Stimulated activated naive B cell treated with anti-CD40 and anti-IgM and Interleukin-4, amounts not matched to agents 10 μg/mL and 1 μg/mL and 100 μg/mL, for 72 hours (primary cell): ENCODE measurements at regions not wholly inside any gene's neighbourhood (a gene's known extent, or its start where the extent isn't known, plus 50 kb on each side); places are given as distances from the start of the nearest gene placed in this dataset.
"Not testable (repeated sequence)": the region's sequence is repeated elsewhere in the genome, so short reads cannot be mapped to it uniquely, and the experiment has no call there.

Source experiments
- ATAC-seq, 2 donors: fragments of 150-1000 bp; cut with Tn5 transposase; replicated peaks; 2 replicates each; pipeline ENCODE4 v1.10.0; 2021; ENCODE audit warnings: moderate library complexity in 1 of 2
- DNase-seq: peaks from one replicate; pipeline ENCODE4 v3.0.0; 2021
- H3K27ac Mint-ChIP-seq: one replicate; pipeline ENCODE4 v1.8.0; 2022; ENCODE audit warnings: mild to moderate bottlenecking, mixed read lengths
- H3K27me3 Mint-ChIP-seq, 2 donors: one replicate each; pipeline ENCODE4 v1.8.0; 2022; ENCODE audit warnings: mixed read lengths in 2 of 2
- H3K36me3 Mint-ChIP-seq, 2 donors: one replicate each; pipeline ENCODE4 v1.8.0; 2022; ENCODE audit warnings: mixed read lengths in 2 of 2, mild to moderate bottlenecking in 1 of 2
- H3K4me1 Mint-ChIP-seq, 2 donors: one replicate each; pipeline ENCODE4 v1.8.0; 2022; ENCODE audit warnings: mixed read lengths in 2 of 2, mild to moderate bottlenecking in 1 of 2
- H3K4me3 Mint-ChIP-seq, 2 donors: one replicate each; pipeline ENCODE4 v1.8.0; 2022; ENCODE audit warnings: mild to moderate bottlenecking in 2 of 2, mixed read lengths in 2 of 2, moderate library complexity in 1 of 2
- H3K9me3 Mint-ChIP-seq, 2 donors: one replicate each; pipeline ENCODE4 v1.8.0; 2022; ENCODE audit warnings: mixed read lengths in 2 of 2, mild to moderate bottlenecking in 1 of 2

GRCh38 chr3:72652395-72652794, 195.8 kb downstream of the SHQ1 start:
- H3K27me3 Mint-ChIP-seq, result peaks cover 18 to 47% of the 10 kb centered on the region in 2 donors
- ATAC-seq (no peak), DNase-seq (no peak)
- H3K4me3 Mint-ChIP-seq, result no peak overlapping the region
- H3K9me3 Mint-ChIP-seq, result peaks cover 7% of the 10 kb centered on the region in 2 donors
- peaks cover 5 to 6% of the 10 kb centered on the region in 2 donors for H3K36me3 Mint-ChIP-seq
- H3K4me1 Mint-ChIP-seq, result peaks cover 0 to 14% of the 10 kb centered on the region in 2 donors
- no peak overlapping the region for H3K27ac Mint-ChIP-seq

GRCh38 chr3:72651498-72651897, 196.7 kb downstream of the SHQ1 start:
- Mint-ChIP-seq H3K27me3 (peaks cover 18 to 44% of the 10 kb centered on the region in 2 donors), H3K9me3 (peaks cover 7% of the 10 kb centered on the region in 2 donors), H3K4me1 (peaks cover 0 to 14% of the 10 kb centered on the region in 2 donors), H3K36me3 (peaks cover 5 to 6% of the 10 kb centered on the region in 2 donors), H3K4me3 (no peak overlapping the region), H3K27ac (no peak overlapping the region)
- DNase-seq, result no peak
- ATAC-seq, result no peak

- DNase-seq (no peak), ATAC-seq (no peak)
- peaks cover 0 to 9% of the 10 kb centered on the region in 2 donors for H3K36me3 Mint-ChIP-seq
- H3K27me3 Mint-ChIP-seq, result peaks cover 16 to 27% of the 10 kb centered on the region in 2 donors
- H3K4me1 Mint-ChIP-seq, result peaks cover 0 to 7% of the 10 kb centered on the region in 2 donors
- no peak overlapping the region for H3K27ac Mint-ChIP-seq
- H3K9me3 Mint-ChIP-seq, result peaks cover under 1% of the 10 kb centered on the region in 2 donors
- H3K4me3 Mint-ChIP-seq, result no peak overlapping the region
Observed at GRCh38 chr3:72646263-72646662, 202.0 kb downstream of the SHQ1 start.

- H3K9me3 Mint-ChIP-seq, DNase-seq, ATAC-seq, H3K36me3 Mint-ChIP-seq, H3K27ac Mint-ChIP-seq, H3K4me3 Mint-ChIP-seq: not testable (repeated sequence)
- peaks cover 22 to 29% of the 10 kb centered on the region in 2 donors for H3K27me3 Mint-ChIP-seq
- H3K4me1 Mint-ChIP-seq, result peaks cover 4 to 10% of the 10 kb centered on the region in 2 donors
Observed at GRCh38 chr3:72643635-72644034, 204.6 kb downstream of the SHQ1 start.

- peaks cover 0 to 13% of the 10 kb centered on the region in 2 donors for H3K36me3 Mint-ChIP-seq
- no peak for ATAC-seq
- DNase-seq, result no peak
- H3K27me3 Mint-ChIP-seq, result peaks cover 38 to 44% of the 10 kb centered on the region in 2 donors
- no peak overlapping the region for H3K27ac Mint-ChIP-seq
- H3K4me1 Mint-ChIP-seq, result peaks cover 13 to 21% of the 10 kb centered on the region in 2 donors
- no peaks in the 10 kb centered on the region for H3K9me3 Mint-ChIP-seq
- H3K4me3 Mint-ChIP-seq, result no peak overlapping the region
Observed at GRCh38 chr3:72641684-72642083, 206.6 kb downstream of the SHQ1 start.

- Mint-ChIP-seq H3K9me3 (no peaks in the 10 kb centered on the region), H3K27me3 (peaks cover 40 to 47% of the 10 kb centered on the region in 2 donors), H3K27ac (no peak overlapping the region), H3K4me1 (peaks cover 15 to 22% of the 10 kb centered on the region in 2 donors), H3K4me3 (no peak overlapping the region), H3K36me3 (peaks cover 0 to 13% of the 10 kb centered on the region in 2 donors)
- ATAC-seq (no peak), DNase-seq (no peak)
Observed at GRCh38 chr3:72641072-72641471, 207.2 kb downstream of the SHQ1 start.

- DNase-seq (no peak), ATAC-seq (peak; percentile 25 to 49)
- peaks cover 34 to 53% of the 10 kb centered on the region in 2 donors for H3K4me1 Mint-ChIP-seq
Observed at GRCh38 chr3:72636969-72637597, 211.2 kb downstream of the SHQ1 start.

GRCh38 chr3:72635551-72635950, 212.7 kb downstream of the SHQ1 start:
- Mint-ChIP-seq H3K27ac (no peak overlapping the region), H3K9me3 (peaks cover 0 to 2% of the 10 kb centered on the region in 2 donors), H3K4me3 (no peak overlapping the region), H3K27me3 (peaks cover 32 to 37% of the 10 kb centered on the region in 2 donors), H3K36me3 (peaks cover 0 to 4% of the 10 kb centered on the region in 2 donors), H3K4me1 (peaks cover 41 to 62% of the 10 kb centered on the region in 2 donors)
- DNase-seq, result no peak
- ATAC-seq, result no peak

More at GRCh38 chr3:72636969-72637597, 211.2 kb downstream of the SHQ1 start:
- Mint-ChIP-seq H3K9me3 (no peaks in the 10 kb centered on the region), H3K27me3 (peaks cover 36 to 45% of the 10 kb centered on the region in 2 donors), H3K4me3 (peak overlapping the region in 1 of 2 donors; percentile 5), H3K36me3 (peaks cover 0 to 4% of the 10 kb centered on the region in 2 donors), H3K27ac (no peak overlapping the region)

- H3K27ac Mint-ChIP-seq, result peak overlapping the region; percentile 53
- peaks cover 0 to 4% of the 10 kb centered on the region in 2 donors for H3K36me3 Mint-ChIP-seq
- peaks cover 24 to 30% of the 10 kb centered on the region in 2 donors for H3K27me3 Mint-ChIP-seq
- no peak overlapping the region for H3K4me3 Mint-ChIP-seq
- H3K4me1 Mint-ChIP-seq, result peaks cover 49 to 66% of the 10 kb centered on the region in 2 donors
- DNase-seq (no peak), ATAC-seq (peak; percentile 54 to 55)
- peaks cover 0 to 2% of the 10 kb centered on the region in 2 donors for H3K9me3 Mint-ChIP-seq
Observed at GRCh38 chr3:72634128-72634527, 214.1 kb downstream of the SHQ1 start.

- Mint-ChIP-seq H3K27me3 (peaks cover 24 to 30% of the 10 kb centered on the region in 2 donors), H3K9me3 (peaks cover 0 to 2% of the 10 kb centered on the region in 2 donors), H3K36me3 (peaks cover 0 to 4% of the 10 kb centered on the region in 2 donors), H3K4me3 (peak overlapping the region in 1 of 2 donors; percentile 34), H3K27ac (peak overlapping the region; percentile 75), H3K4me1 (peaks cover 54 to 72% of the 10 kb centered on the region in 2 donors)
- peak; percentile 17 to 22 for ATAC-seq
- DNase-seq, result no peak
Observed at GRCh38 chr3:72633534-72633933, 214.7 kb downstream of the SHQ1 start.

GRCh38 chr3:72633121-72633520, 215.1 kb downstream of the SHQ1 start:
- ATAC-seq (no peak), DNase-seq (no peak)
- Mint-ChIP-seq H3K9me3 (peaks cover 0 to 2% of the 10 kb centered on the region in 2 donors), H3K4me1 (peaks cover 58 to 76% of the 10 kb centered on the region in 2 donors), H3K27ac (peak overlapping the region; percentile 75), H3K27me3 (peaks cover 20 to 26% of the 10 kb centered on the region in 2 donors), H3K36me3 (peaks cover 0 to 4% of the 10 kb centered on the region in 2 donors), H3K4me3 (peak overlapping the region in 1 of 2 donors; percentile 34)

- Mint-ChIP-seq H3K4me1 (peaks cover 59 to 79% of the 10 kb centered on the region in 2 donors), H3K9me3 (peaks cover 0 to 2% of the 10 kb centered on the region in 2 donors), H3K27me3 (peaks cover 13 to 17% of the 10 kb centered on the region in 2 donors), H3K27ac (no peak overlapping the region), H3K36me3 (no peaks in the 10 kb centered on the region), H3K4me3 (no peak overlapping the region)
- DNase-seq (no peak), ATAC-seq (no peak)
Observed at GRCh38 chr3:72632129-72632528, 216.1 kb downstream of the SHQ1 start.

GRCh38 chr3:72630969-72631344, 217.3 kb downstream of the SHQ1 start:
- Mint-ChIP-seq H3K4me1 (peaks cover 54 to 80% of the 10 kb centered on the region in 2 donors), H3K36me3 (no peaks in the 10 kb centered on the region), H3K27ac (peak overlapping the region; percentile 88)

GRCh38 chr3:72630327-72630968, 217.8 kb downstream of the SHQ1 start:
- Mint-ChIP-seq H3K27ac (peak overlapping the region; percentile 88), H3K36me3 (no peaks in the 10 kb centered on the region), H3K27me3 (peaks cover 4 to 7% of the 10 kb centered on the region in 2 donors), H3K4me3 (peak overlapping the region; percentile 36 to 65), H3K9me3 (peaks cover 0 to 2% of the 10 kb centered on the region in 2 donors), H3K4me1 (peaks cover 57 to 83% of the 10 kb centered on the region in 2 donors)
- DNase-seq, result no peak
- ATAC-seq, result peak; percentile 18 to 37

More at GRCh38 chr3:72630969-72631344, 217.3 kb downstream of the SHQ1 start:
- peak overlapping the region; percentile 26 to 65 for H3K4me3 Mint-ChIP-seq
- H3K9me3 Mint-ChIP-seq, result peaks cover 0 to 2% of the 10 kb centered on the region in 2 donors
- no peak for ATAC-seq
- peaks cover 6 to 9% of the 10 kb centered on the region in 2 donors for H3K27me3 Mint-ChIP-seq
- DNase-seq, result no peak
